GM19240 (cell line): ENCODE measurements at regions not wholly inside any gene's neighbourhood (a gene's known extent, or its start where the extent isn't known, plus 50 kb on each side); places are given as distances from the start of the nearest gene placed in this dataset.

Source experiments
- DNase-seq: peaks from one replicate; pipeline ENCODE4 v3.0.0; 2011; ENCODE audit warnings: low spot score; ENCODE audit not compliant: insufficient read length

DNA sequence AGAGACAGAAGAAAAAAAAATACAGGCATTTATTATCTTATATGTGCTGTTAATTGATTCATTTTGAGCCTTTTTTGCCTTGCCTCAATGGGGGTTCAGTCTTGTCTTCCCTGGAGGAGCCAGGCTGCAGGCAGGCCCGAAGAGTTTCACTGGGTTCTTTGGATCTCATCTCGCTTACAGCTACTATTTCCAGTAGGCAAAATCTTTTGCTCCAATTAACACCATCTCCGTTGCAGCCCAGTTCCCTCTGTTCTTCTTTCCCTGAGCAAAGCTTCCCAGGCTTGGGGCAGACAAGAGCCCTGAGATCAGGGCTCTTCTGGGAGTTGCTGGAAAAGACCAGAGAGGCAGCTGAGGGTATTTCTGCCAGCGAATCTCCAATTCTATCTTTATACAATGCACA is 168.8 kb upstream of the CELF4 start:
- no peak for DNase-seq

DNA sequence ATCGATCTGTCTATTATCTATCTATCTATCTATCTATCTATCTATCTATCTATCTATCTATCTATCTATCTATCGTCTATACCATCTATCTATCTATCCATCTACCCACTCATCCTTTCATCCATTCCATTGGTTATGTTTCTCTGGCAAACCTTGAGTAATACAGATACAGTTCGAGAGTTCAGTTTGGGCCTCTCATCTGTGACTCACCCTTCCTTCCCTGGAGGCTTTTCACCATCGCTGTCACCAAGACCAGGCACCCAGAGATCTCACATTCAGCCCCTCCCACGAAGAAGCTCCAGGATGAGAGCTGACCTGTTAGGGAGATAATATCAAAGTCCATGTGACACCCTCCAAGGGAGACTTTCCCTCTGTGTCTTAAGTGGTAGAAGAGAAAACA is 164.1 kb upstream of the CELF4 start:
- DNase-seq = no peak

DNA sequence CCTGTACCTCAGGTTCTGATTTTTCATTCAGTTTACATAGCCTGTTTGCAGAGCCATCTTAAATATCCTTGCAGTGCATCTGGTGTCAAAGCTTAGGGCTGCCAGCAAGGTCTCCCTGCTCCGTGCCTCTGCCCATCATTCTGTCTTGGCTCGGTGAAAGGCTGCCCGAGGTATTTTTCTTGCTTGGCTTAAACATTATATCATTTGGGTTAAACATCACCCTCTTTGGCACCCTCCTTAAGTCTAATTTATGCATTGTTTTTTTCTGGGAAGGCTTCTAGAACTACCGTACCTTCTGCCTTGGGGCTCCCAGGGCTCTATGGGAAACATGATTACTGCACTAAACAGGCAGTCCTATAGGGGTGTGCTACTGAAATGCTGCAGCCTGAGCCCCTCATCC is 158.6 kb upstream of the CELF4 start:
- DNase-seq = no peak

GRCh38 chr18:37721544-37722522 is 156.2 kb upstream of the CELF4 start:
- DNase-seq = no peak

DNA sequence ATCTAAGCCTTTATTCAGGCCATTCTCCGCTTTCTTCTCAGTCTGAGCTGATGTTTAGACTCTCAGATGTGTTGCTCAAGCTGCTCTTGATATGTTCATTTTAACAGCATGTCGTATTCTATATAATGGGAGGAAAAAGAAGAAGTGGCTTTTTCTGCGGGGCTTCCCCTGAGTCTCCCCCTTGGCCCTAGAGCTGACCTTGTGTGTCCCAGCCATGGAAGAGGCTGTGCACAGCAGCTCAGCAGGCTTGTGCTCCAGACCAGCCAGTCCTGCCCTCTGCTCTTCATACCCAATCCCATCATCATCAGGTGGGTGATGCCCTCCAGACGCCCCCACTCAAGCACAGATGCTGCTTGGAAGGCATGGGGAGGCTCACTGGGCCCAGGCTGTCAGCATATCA is 155.1 kb upstream of the CELF4 start:
- DNase-seq = no peak

GRCh38 chr18:37717656-37718055 is 152.1 kb upstream of the CELF4 start:
- no peak for DNase-seq

- no peak for DNase-seq
Measured at GRCh38 chr18:37717098-37717497, 151.5 kb upstream of the CELF4 start.

DNA sequence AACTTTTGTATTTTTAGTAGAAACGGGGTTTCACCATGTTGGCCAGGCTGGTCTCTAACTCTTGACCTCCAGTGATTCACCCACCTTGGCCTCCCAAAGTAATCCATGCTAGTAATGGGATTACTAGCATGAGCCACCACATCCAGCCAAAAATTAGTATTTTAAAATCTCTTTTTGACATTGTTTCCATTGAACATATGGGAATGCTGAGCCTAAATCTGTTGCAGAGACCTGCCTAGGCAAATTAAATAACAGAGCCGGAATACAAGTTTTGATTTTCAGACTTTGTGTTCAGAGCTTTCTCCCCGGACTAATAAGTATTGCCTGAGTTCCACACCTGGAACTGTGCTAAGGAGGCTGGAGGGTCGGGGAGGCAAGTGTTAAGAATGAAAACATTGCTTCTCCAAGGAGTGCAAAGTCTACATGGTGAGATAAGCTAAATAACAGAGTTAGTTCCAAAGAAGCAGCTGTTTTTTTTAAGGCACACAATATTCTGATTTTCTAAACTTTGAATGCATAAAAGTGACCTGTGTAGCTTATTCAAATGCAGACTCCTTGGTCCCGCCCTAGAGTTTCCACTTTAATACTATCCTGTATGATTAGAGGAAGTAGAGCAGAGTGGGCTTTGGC is 150.6 kb upstream of the CELF4 start:
- no peak for DNase-seq

GRCh38 chr18:37714691-37715090 is 149.1 kb upstream of the CELF4 start:
- DNase-seq = no peak

DNA sequence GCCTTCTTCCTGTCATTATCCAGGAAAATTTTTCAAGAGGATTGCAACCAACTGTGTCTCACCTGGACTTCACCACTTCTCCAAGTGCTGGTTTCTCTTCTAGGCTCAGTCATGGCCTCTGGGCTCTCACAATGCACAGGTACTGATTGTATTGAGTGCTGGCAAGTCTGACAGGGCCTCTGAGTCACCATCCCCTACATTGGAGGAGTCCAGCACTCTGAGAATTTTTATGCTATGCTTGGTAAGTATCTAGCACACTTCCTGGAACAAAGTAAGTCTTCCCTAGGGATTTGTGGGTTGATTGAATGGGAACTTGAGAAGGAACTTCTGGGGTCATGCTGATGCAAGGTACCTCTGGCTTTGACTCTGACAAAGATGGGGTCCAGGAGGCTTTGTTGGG is 147.2 kb upstream of the CELF4 start:
- DNase-seq = no peak

DNA sequence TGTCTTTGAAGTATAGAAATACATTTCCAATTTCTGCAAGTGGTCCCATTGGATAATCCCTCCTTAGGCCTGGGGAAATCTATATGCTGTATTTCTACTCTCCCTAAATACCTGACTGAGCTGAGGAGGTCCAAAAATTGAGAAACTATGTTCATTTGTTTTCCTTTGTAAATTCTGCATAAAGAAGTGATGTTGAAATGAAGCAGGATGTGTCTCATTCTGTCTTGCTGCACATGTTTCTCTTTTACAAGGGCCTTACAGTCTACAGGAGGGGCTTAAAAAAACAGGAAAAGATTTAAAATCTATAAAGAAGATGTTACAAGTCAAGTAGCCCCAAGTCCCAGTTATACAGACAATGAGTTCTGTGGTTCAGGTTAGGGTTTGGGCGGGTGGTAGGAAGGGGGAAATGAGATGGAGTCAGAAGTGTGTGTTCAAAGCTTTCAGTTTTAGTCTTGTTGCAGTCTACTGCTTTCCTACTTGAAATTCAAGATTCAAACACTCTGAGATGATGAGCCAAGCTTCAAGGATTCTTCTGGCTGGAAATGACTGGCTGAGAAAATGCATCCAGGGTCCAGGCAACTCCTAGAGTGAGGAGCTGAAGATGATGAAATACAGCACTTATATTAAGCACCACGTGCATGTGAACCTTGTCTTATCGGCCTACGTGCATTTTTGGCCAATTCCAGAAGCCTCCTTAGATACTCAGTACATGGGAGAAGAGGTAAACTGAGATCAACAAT is 146.3 kb upstream of the CELF4 start:
- no peak for DNase-seq

DNA sequence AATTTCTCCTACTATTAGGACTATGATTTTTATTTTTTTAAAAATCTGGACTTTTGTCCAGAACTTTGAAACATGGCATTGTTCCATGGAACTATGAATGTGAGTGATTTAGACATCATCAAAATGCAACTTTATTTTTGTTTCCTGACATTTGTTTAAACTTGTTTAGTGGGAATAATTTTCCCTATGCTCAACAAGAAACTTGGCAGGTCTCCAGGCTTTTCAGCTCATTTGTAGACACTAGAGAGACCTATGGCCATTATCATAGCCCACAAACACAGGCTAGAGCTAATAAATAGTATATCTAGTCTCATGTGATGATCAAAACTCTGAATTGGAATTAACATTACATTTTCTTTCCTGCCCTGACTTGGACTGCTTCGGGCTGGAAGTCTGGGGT is 145.1 kb upstream of the CELF4 start:
- no peak for DNase-seq

DNA sequence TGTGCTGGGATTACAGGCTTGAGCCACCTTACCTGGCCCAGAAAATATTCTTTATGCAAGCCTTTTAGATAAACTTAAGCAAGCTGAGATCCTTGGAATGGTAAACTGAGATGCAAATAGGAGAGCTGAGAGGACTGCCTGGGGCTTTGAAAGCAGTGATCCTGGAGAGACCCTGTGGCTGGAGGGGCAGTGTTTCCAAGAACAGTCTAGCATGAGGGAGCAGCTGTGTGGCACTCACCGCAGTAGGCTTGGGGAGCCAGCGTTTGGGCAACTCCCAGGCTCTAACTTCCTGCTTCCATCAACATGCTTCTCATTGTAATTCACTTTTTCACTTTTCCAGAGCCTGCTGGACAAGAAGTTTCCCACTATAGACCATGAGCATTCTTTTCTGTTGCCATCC is 144.1 kb upstream of the CELF4 start:
- no peak for DNase-seq

GRCh38 chr18:37705016-37705415 is 139.4 kb upstream of the CELF4 start:
- DNase-seq = no peak

DNA sequence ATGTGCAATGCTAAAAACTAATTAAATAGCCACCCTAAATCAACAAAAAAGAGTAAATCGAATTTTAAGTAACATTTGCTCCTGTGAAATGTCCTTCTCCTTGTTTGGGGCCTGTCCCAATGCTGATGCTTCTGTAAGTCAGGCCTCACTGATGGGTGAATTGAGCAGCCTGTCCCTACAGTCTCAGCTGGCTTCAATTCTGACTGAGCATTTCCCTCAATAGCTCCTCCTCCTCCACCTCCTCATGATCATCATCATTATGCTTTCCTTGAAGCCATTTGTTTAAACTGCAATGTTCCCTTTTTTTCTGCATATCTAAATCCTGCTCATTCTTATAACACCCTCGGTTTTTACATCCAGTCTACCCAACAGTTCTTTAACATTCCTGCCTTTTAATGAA is 137.2 kb upstream of the CELF4 start:
- no peak for DNase-seq

DNA sequence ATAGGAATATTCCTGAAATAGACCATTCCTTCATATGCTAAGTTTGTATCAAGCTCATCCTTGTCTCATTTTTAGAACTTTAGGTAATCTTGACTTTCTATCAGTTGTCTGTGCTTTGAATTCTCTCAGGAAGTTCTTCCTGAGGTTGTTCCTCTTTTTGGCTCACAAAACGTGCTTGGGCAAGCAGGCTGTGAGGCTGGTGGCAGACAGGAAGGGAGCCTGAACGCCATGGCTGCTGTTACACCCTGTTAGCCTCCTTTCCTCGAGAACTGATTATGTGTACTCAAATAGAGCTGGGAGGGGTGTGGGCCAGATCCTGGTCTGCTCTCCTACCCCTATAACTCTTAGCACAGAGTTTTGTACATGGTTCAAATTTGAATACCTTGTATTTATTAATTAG is 136.4 kb upstream of the CELF4 start:
- DNase-seq = no peak

- no peak for DNase-seq
Measured at GRCh38 chr18:37698508-37699040, 133.0 kb upstream of the CELF4 start.

DNA sequence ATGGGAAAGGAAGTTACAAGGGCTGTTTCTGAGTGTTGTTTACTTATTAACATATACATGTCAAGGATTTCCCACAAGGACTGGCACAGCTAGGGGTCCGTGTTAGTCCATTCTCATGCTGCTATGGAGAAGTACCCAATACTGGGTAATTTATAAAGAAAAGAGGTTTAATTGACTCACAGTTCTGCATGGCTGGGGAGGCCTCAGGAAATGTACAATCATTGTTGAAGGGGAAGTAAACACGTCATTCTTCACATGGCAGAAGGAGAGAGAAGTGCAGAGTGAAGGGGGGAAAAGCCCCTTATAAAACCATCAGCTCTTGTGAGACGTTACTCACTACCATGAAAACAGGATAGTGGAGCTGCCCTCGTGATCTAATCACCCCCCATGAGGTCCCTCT is 128.9 kb upstream of the CELF4 start:
- DNase-seq = no peak

DNA sequence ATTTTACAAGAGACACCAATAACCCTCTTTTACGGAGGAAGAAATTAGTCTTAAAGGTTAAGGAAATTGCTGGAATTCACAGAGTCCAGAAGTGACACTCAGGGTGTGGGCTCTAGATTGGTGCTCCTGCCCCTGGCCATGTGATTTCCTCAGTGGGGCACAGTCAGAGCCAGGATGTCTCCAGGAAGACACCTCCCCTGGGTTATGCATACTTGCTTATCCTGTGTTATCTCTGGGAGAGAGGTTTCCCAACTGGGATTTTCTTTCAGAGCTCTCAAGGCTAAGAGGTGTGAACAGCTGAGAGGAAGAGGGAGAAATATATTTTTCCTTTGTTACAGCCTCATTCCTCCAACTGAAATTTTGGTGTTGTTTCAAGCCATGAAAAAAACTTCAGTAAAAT is 125.6 kb upstream of the CELF4 start:
- DNase-seq = no peak

DNA sequence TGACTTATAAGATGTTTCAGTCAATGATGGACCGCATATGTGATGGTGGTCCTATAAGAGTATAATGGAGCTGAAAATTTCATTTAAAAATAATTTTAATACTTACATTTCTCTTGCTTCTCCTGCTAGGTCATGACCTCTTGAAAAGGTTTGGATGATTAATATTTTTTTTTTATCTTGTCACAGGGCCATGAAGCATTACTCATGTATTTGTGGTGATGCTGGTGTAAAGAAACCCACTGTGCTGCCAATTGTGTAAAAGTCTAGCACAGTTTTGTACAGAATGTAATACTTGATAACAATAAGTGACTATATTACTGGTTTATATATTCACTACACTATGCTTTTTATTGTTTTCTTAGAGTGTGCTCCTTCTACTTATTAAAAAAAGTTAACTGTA is 124.2 kb upstream of the CELF4 start:
- no peak for DNase-seq

DNA sequence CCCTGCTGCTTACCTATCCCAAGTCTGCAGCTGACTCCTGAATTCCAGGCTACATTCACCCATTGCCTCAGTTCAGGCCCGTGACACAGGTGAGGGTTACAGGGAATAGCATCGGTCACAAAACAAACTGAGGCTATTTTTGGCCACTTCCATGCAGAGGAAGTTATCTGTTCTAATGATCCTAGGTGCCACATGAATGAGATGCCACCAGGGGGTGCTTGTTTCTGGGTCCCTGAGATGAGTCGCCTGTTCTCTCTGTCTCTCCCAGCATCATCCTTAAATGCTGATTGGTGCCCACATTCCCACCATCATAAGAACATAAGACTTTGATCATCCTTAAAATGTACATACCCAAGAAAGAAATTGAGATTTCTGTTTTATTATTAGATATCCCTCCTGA is 119.0 kb upstream of the CELF4 start:
- no peak for DNase-seq

DNA sequence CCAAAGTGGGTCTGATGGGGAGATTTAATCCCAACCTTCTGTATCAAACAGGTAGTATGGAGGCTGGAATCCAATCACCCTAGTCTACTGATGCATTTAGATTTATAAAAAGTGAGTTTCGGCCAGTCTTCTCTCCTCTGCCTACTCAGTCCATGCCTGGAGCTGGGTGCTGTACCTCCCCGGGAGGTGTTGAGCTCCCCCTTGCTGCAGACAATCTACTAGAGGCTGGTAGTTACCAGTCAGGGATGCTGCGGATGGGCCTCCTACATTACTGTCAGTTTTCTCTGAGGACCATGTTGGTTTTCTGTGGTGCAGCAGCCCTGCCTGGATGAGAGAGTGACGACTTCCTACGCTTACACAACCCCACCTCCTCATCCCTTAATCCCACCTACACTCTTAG is 118.6 kb upstream of the CELF4 start:
- DNase-seq = no peak
